HepG2 (cell line): ENCODE measurements at regions not wholly inside any gene's neighbourhood (a gene's known extent, or its start where the extent isn't known, plus 50 kb on each side); places are given as distances from the start of the nearest gene placed in this dataset.
"Not testable (repeated sequence)": the region's sequence is repeated elsewhere in the genome, so short reads cannot be mapped to it uniquely, and the experiment has no call there.

Source experiments
- CTCF ChIP-seq: sonication (generic); formaldehyde crosslinking; IDR thresholded peaks from 2 replicates; pipeline ENCODE4 v1.5.0; 2020; ENCODE audit warnings: mild to moderate bottlenecking, missing genetic modification reagents, moderate library complexity
- MXD1 ChIP-seq: sonication (generic); formaldehyde crosslinking; IDR thresholded peaks from 2 replicates; pipeline ENCODE4 v1.4.0; 2020; ENCODE audit warnings: mild to moderate bottlenecking, missing genetic modification reagents

- not testable (repeated sequence) for TF ChIP-seq MXD1, CTCF (CRISPR knock-in tag)
These were observed 670.2 kb upstream of the TPTE start for GRCh38 chr21:9851166-9851565.
